GM10266 (cell line): ENCODE measurements at regions not wholly inside any gene's neighbourhood (a gene's known extent, or its start where the extent isn't known, plus 50 kb on each side); places are given as distances from the start of the nearest gene placed in this dataset.

Source experiments
- DNase-seq: peaks from one replicate; pipeline ENCODE4 v3.0.0; 2012; ENCODE audit errors: extremely low spot score
- CTCF ChIP-seq: IDR thresholded peaks from 2 replicates; pipeline ENCODE4 v1.5.1; 2012; ENCODE audit warnings: mild to moderate bottlenecking, low read depth; ENCODE audit not compliant: control insufficient read depth, insufficient read depth; ENCODE audit errors: missing control alignments

- no peak for DNase-seq
- TF ChIP-seq CTCF = no peak
Observed at GRCh38 chr4:89561048-89561447, 253.4 kb upstream of the GPRIN3 start.

DNA sequence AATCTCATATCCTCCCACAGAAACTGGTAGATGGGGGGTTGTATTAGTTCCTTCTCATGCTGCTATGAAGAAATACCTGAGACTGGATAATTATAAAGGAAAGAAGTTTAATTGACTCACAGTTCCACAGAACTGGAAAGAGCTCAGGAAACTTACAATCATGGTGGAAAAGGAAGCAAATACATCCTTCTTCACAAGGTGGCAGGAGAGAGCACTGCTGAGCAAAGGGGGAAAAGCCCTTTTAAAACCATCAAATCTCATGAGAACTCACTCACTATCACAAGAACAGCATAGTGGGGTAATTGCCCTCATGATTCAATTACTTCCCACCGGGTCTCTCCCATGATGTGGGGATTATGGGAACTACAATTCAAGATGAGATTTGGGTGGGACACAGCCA lies 250.5 kb upstream of the GPRIN3 start:
- DNase-seq = no peak

DNA sequence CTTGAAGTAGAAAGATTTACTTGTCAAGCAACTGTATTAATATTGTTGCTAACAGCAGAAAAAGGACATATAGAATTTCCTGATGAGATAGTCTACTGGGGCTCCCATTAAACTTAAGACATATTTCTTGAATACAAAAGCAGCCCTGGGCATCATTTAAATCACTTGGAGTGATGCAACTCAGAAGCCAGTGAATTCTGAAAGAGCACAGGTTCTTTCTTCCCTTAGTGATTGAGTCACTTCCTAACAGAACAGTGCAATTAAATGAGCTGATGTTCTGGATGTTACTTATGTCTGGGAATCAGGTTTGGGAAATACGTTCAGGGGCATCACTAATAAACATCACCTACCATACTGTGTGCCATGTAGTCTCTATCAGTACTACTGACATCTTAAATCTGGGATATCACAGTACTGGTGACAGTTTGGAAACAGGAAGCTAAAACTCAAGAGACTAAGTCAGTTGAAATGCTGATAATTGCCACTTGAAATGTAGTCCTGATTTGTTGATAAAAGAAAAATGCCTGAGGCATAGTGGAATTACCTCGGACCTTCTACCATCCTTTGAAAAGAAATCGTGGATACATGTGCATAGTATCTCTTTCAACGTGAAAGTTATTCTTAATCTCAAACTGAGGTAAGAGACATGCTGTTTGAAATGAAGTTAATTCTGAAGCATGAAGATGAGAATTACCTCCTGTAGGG lies 249.2 kb upstream of the GPRIN3 start:
- no peak for DNase-seq
- TF ChIP-seq CTCF = no peak

More for the DNA sequence above, 250.5 kb upstream of the GPRIN3 start:
- peak; percentile 47 for TF ChIP-seq CTCF

GRCh38 chr4:89551191-89551590 lies 243.6 kb upstream of the GPRIN3 start:
- no peak for TF ChIP-seq CTCF
- no peak for DNase-seq

- no peak for DNase-seq
- no peak for TF ChIP-seq CTCF
Observed at GRCh38 chr4:89549907-89550306, 242.3 kb upstream of the GPRIN3 start.

DNA sequence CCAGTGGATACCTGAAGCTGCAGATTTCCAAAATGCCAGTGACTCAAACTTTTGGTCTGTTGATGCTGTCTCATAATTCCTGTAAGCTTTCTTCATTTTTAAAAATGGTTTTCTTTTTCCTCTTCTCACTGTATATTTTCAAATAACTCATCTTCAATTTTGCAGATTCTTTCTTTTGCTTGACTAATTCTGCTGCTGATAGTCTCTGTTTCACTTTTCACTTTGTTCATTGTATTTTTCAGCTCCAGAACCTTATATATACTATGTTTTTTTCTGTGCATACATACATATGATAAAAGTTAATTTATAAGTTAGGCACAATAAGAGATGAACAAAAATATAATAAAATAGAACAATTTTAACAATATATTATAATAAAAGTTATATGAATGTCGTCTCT lies 237.7 kb upstream of the GPRIN3 start:
- no peak for TF ChIP-seq CTCF
- no peak for DNase-seq

GRCh38 chr4:89541998-89542397 lies 234.4 kb upstream of the GPRIN3 start:
- TF ChIP-seq CTCF = no peak
- no peak for DNase-seq
